Breast epithelium (tissue), 3 donors: ENCODE measurements at regions not wholly inside any gene's neighbourhood (a gene's known extent, or its start where the extent isn't known, plus 50 kb on each side); places are given as distances from the start of the nearest gene placed in this dataset.

ENCODE experiments used
- POLR2A ChIP-seq: fragments of 450-650 bp; IDR thresholded peaks from one replicate; pipeline ENCODE4 v1.6.1; 2016; ENCODE audit warnings: antibody characterized with exemption, mild to moderate bottlenecking, moderate library complexity
- POLR2AphosphoS5 ChIP-seq, 3 donors: sonication (generic); formaldehyde crosslinking; IDR thresholded peaks; one replicate each; pipeline ENCODE4 v1.6.1; 2017; ENCODE audit warnings: antibody characterized with exemption in 3 of 3
- TF ChIP-seq, protein P1 (sequence below), 3 donors: fragments of 450-650 bp; IDR thresholded peaks; one replicate each; pipeline ENCODE4 v1.5.1; 2016 to 2017; ENCODE audit warnings: antibody characterized with exemption in 3 of 3, mild to moderate bottlenecking in 3 of 3, moderate library complexity in 3 of 3

DNA sequence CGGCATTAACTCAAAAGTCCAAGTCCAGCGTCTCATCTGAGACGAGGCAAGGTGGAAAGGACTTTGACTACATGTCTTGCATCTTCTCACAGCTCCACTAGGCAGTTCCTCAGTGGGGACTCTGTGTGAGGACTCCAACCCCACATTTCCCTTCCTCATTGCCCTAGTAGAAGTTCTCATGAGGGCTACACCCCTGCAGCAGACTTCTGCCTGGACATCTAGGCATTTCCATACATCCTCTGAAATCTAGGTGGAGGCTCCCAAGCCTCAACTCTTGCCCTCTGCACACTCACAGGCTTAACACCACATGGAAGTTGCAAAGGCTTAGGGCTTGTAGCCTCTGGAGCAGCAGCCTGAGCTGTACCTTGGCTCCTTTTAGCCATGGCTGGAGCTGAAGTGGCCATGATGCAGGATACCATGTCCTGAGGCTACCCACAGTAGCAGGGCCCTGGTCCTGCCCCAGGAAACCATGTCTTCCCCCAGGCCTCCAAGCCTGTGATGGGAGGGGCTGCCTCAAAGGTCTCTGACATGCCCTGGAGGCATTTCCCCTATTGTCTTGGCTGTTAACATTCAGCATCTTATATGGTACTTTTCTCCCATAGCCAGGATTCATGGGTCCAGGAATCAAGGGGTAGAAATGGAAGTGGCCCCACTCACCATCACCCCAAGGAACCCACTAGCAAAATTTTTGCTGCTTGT lies 194.6 kb upstream of the KCNG1 start:
- TF ChIP-seq, protein P1, sequence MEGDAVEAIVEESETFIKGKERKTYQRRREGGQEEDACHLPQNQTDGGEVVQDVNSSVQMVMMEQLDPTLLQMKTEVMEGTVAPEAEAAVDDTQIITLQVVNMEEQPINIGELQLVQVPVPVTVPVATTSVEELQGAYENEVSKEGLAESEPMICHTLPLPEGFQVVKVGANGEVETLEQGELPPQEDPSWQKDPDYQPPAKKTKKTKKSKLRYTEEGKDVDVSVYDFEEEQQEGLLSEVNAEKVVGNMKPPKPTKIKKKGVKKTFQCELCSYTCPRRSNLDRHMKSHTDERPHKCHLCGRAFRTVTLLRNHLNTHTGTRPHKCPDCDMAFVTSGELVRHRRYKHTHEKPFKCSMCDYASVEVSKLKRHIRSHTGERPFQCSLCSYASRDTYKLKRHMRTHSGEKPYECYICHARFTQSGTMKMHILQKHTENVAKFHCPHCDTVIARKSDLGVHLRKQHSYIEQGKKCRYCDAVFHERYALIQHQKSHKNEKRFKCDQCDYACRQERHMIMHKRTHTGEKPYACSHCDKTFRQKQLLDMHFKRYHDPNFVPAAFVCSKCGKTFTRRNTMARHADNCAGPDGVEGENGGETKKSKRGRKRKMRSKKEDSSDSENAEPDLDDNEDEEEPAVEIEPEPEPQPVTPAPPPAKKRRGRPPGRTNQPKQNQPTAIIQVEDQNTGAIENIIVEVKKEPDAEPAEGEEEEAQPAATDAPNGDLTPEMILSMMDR (IDR thresholded peaks at IDR 0.05) = no peak
- TF ChIP-seq POLR2AphosphoS5 (IDR thresholded peaks at IDR 0.05) (no peak), POLR2A (no peak)
